HUES6 (cell line): ENCODE measurements at regions not wholly inside any gene's neighbourhood (a gene's known extent, or its start where the extent isn't known, plus 50 kb on each side); places are given as distances from the start of the nearest gene placed in this dataset.

ENCODE experiments used
- H3K27ac ChIP-seq: 2 replicates; pipeline ENCODE4 v1.7.0; 2013; ENCODE audit warnings: low read depth, mild to moderate bottlenecking, low read length, inconsistent platforms
- H3K27me3 ChIP-seq: 2 replicates; pipeline ENCODE4 v1.6.1; 2013; ENCODE audit warnings: low read length; ENCODE audit not compliant: control insufficient read depth, insufficient read depth
- H3K36me3 ChIP-seq: 2 replicates; pipeline ENCODE4 v1.6.1; 2013; ENCODE audit warnings: low read length; ENCODE audit not compliant: control insufficient read depth, insufficient read depth
- H3K4me1 ChIP-seq: 2 replicates; pipeline ENCODE4 v1.6.1; 2013; ENCODE audit warnings: low read length; ENCODE audit not compliant: control insufficient read depth, insufficient read depth
- H3K4me3 ChIP-seq: 2 replicates; pipeline ENCODE4 v1.5.1; 2013; ENCODE audit warnings: low read depth, low read length
- H3K9ac ChIP-seq: one replicate; pipeline ENCODE4 v1.6.1; 2013; ENCODE audit warnings: mild to moderate bottlenecking, low read length
- H3K9me3 ChIP-seq: 2 replicates; pipeline ENCODE4 v1.6.1; 2013; ENCODE audit warnings: low read depth, low read length; ENCODE audit not compliant: control insufficient read depth, insufficient read depth

DNA sequence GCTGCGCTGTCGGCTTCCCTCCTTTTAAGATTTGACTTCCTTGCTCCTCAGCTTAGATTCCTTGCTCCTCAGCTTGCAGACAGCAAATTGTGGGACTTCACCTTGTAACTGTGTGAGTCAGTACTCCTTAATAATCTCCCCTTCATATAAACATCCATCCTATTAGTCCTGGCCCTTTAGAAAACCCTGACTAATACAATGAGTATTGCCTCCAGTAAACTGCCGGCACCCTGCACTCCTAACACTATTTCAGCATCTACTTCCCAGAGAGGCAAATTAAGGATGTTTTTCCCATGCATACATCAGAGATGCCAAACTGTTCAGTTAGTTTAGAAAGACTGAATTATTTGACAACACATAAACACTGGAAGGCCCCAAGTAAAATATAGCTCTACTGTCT lies 611.3 kb upstream of the TMEM132C start:
- Histone ChIP-seq H3K27ac (no peak overlapping the region), H3K9ac (no peak overlapping the region)

DNA sequence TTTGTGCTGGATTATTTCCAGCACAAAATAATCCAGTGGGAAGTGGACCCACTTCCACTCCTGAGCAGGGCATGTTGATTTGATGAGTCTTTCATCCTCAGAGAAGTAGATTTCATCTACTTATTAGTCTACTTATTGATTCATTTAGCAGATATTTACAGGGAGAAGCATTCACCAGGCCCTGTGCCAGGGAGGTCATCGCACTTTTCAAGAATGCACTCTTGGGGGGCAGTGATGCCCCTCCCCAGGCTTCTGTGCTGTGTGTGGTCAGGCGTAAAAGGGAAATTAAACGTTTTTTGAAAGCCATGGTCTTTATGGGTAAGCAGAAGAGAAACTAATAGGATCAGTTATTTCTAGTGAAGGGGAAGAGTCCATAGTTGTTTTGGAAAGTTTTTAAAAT lies 610.7 kb upstream of the TMEM132C start:
- no peak overlapping the region for H3K27ac ChIP-seq
- no peaks in the 10 kb centered on the region for H3K36me3 ChIP-seq
- no peaks in the 10 kb centered on the region for H3K27me3 ChIP-seq

More for the DNA sequence above, 611.3 kb upstream of the TMEM132C start:
- no peaks in the 10 kb centered on the region for H3K27me3 ChIP-seq
- no peaks in the 10 kb centered on the region for H3K36me3 ChIP-seq
- H3K4me1 ChIP-seq = peaks cover 4% of the 10 kb centered on the region
- H3K4me3 ChIP-seq = no peak overlapping the region
- no peaks in the 10 kb centered on the region for H3K9me3 ChIP-seq

DNA sequence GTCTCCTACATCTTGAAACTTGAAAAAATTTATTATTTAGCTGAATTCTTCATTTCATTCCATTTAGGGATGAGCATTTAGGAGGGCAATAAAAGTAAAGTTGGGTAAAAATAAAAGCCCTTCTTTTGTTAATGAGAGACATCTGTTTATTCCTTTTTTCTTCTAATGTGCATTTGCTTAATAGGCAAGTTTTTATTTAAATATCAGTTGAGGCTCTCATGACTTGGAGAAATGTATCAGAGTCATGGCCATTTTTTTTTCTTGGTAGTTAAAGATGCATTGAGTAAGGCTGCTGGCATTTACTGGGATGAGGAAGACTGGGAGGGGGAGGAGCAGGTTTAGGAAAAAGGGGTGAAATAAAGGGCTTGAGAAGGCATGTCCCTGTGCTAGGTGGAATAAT lies 609.9 kb upstream of the TMEM132C start:
- H3K9me3 ChIP-seq = no peaks in the 10 kb centered on the region
- no peak overlapping the region for H3K9ac ChIP-seq
- peaks cover 4% of the 10 kb centered on the region for H3K4me1 ChIP-seq
- no peaks in the 10 kb centered on the region for H3K27me3 ChIP-seq
- no peak overlapping the region for H3K27ac ChIP-seq
- H3K36me3 ChIP-seq = no peaks in the 10 kb centered on the region
- H3K4me3 ChIP-seq = no peak overlapping the region

More for the DNA sequence above, 610.7 kb upstream of the TMEM132C start:
- Histone ChIP-seq H3K9me3 (no peaks in the 10 kb centered on the region), H3K4me3 (no peak overlapping the region), H3K4me1 (peaks cover 4% of the 10 kb centered on the region), H3K9ac (no peak overlapping the region)

- H3K9ac ChIP-seq = no peak overlapping the region
- H3K4me3 ChIP-seq = no peak overlapping the region
- H3K9me3 ChIP-seq = no peaks in the 10 kb centered on the region
- H3K27ac ChIP-seq = no peak overlapping the region
- peaks cover 4% of the 10 kb centered on the region for H3K4me1 ChIP-seq
- no peaks in the 10 kb centered on the region for H3K27me3 ChIP-seq
- H3K36me3 ChIP-seq = no peaks in the 10 kb centered on the region
These were observed 606.0 kb upstream of the TMEM132C start for GRCh38 chr12:127660961-127661360.

GRCh38 chr12:127663716-127664115 lies 603.3 kb upstream of the TMEM132C start:
- H3K27ac ChIP-seq = no peak overlapping the region
- no peaks in the 10 kb centered on the region for H3K4me1 ChIP-seq
- H3K27me3 ChIP-seq = no peaks in the 10 kb centered on the region
- H3K36me3 ChIP-seq = no peaks in the 10 kb centered on the region
- H3K9ac ChIP-seq = no peak overlapping the region
- no peaks in the 10 kb centered on the region for H3K9me3 ChIP-seq
- H3K4me3 ChIP-seq = no peak overlapping the region

DNA sequence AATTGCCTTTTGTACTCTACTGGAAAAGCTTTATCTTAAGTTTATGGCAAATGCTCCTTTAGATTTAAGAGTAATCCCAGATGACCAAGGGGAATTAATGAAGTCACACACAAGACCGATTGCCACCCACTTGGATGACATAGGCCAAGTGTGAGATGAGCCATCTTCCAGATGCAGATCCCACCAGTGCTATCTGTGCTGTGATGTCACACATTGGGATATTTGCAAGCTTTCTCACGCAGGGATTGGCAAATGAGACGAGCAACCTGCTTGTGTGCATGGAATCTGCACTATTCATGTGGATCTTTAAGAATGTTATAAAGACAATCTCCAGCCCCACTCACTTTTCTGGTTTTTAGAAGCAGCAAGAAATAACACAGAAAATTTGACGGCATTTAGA lies 602.1 kb upstream of the TMEM132C start:
- H3K27me3 ChIP-seq = no peaks in the 10 kb centered on the region
- no peaks in the 10 kb centered on the region for H3K4me1 ChIP-seq
- no peaks in the 10 kb centered on the region for H3K36me3 ChIP-seq
- H3K27ac ChIP-seq = no peak overlapping the region
- H3K4me3 ChIP-seq = no peak overlapping the region
- H3K9me3 ChIP-seq = no peaks in the 10 kb centered on the region
- H3K9ac ChIP-seq = no peak overlapping the region

GRCh38 chr12:127667131-127667685 lies 599.8 kb upstream of the TMEM132C start:
- Histone ChIP-seq H3K9me3 (no peaks in the 10 kb centered on the region), H3K4me3 (no peak overlapping the region), H3K36me3 (no peaks in the 10 kb centered on the region), H3K27ac (no peak overlapping the region), H3K9ac (no peak overlapping the region), H3K27me3 (no peaks in the 10 kb centered on the region), H3K4me1 (peaks cover 6% of the 10 kb centered on the region)

DNA sequence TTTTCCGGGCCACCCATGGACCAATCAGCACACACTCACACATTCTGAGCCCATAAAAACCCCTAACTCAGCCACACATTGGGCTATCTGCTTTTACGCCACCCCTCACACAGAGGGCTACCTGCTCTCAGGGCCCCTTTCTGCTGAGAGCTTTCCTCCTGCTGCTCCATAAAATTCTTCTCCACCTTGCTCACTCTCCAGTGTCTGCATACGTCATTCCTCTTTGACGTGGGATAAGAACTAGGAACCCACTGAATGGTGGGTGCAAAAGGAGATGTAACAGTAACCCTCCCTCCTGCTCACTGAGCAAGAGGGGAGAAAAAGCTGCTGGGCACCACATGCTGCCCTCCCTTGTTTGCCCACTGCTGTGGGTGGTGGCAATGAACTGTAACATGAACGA lies 596.7 kb upstream of the TMEM132C start:
- H3K27me3 ChIP-seq = no peaks in the 10 kb centered on the region
- H3K9ac ChIP-seq = no peak overlapping the region
- H3K27ac ChIP-seq = no peak overlapping the region
- no peak overlapping the region for H3K4me3 ChIP-seq
- peaks cover 6% of the 10 kb centered on the region for H3K4me1 ChIP-seq
- H3K36me3 ChIP-seq = no peaks in the 10 kb centered on the region
- H3K9me3 ChIP-seq = no peaks in the 10 kb centered on the region

DNA sequence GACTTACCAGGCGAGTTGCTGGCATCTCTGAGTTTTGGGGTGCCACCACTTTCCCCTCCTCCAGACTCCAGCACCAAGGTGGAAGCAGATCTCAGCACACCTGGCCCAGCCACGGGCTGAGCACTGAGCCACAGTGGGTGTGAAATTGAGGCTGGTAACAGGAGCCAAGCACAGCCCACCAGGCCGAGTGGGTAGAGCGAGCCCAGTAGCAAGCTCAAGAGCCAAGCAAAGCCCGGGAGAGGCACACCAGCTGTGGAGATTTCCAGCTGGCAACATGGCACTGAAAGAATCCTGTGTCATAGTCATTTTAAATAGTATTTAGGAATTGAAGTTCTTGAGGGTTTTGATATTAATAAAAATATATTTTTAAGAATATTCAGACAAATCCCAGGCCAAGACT lies 596.2 kb upstream of the TMEM132C start:
- H3K27ac ChIP-seq = no peak overlapping the region
- H3K9ac ChIP-seq = no peak overlapping the region

DNA sequence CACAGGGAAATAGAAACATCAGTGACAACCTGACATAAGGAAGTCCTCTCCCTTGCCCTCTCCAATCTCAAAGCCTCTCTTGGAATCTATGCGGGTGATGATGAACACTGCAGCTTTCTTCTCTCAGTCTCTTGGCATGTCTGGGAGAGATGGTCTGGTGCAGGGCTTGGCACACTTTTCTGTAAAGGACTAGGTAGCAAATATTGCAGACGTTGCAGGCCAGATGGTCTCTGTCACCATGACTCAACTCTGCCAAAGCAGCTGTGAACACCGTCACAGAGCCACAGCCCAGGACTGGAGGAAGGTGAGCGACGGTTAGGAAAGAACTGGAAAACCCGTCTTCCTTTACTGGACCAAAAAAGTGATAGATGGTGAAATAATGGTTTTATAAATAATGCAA lies 591.0 kb upstream of the TMEM132C start:
- Histone ChIP-seq H3K27me3 (no peaks in the 10 kb centered on the region), H3K4me1 (peaks cover 6% of the 10 kb centered on the region), H3K9me3 (no peaks in the 10 kb centered on the region), H3K4me3 (no peak overlapping the region), H3K27ac (no peak overlapping the region), H3K9ac (no peak overlapping the region), H3K36me3 (no peaks in the 10 kb centered on the region)

More for the DNA sequence above, 596.2 kb upstream of the TMEM132C start:
- Histone ChIP-seq H3K27me3 (no peaks in the 10 kb centered on the region), H3K36me3 (no peaks in the 10 kb centered on the region), H3K4me1 (peaks cover 6% of the 10 kb centered on the region), H3K4me3 (no peak overlapping the region), H3K9me3 (no peaks in the 10 kb centered on the region)

DNA sequence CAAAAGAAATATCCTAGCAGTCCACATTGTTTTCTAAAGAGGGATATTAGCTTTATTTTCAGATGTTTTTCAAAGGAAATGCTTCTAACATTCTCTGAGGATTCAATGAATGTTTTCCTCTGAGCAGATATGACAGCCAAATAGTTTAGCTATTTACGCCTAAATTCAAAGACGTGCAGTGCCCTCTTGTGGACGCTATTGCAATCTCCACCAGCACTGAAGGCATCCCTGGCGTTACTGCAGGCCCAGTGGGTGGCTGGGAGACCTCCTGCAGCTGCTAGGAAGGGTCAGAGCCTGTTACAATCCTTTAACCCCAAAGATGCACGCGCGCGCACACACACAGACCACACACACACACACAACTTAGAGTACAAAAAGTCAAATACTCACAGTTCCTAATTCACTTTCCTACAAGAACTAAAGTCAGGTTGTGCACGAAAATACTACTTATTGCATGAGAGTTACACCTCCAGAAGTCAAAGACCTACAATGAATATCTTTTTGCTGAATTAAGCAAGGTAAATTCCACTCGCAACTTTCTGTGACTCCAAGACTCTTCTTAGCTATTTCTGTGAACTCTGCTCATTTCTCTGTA lies 589.3 kb upstream of the TMEM132C start:
- Histone ChIP-seq H3K9ac (no peak overlapping the region), H3K4me3 (no peak overlapping the region), H3K27ac (no peak overlapping the region), H3K9me3 (no peaks in the 10 kb centered on the region), H3K4me1 (no peaks in the 10 kb centered on the region), H3K36me3 (no peaks in the 10 kb centered on the region), H3K27me3 (no peaks in the 10 kb centered on the region)
